WTC11 (cell line): ENCODE measurements at regions not wholly inside any gene's neighbourhood (a gene's known extent, or its start where the extent isn't known, plus 50 kb on each side); places are given as distances from the start of the nearest gene placed in this dataset.

Experiments
- ATAC-seq: fragments of 200-7000 bp; cut with Tn5 transposase; 2 replicates; pipeline ENCODE4 v1.10.0; 2021; ENCODE audit warnings: mild to moderate bottlenecking, moderate library complexity
- CTCF ChIA-PET: fragments of 300-600 bp; sonication (Branson Sonifier 250); formaldehyde crosslinking; loops from one replicate; lab custom pipeline; 2021; ENCODE audit warnings: antibody characterized with exemption; lab: Charles Lee
- POLR2A ChIA-PET: fragments of 350-600 bp; sonication (Branson Sonifier 250); formaldehyde crosslinking; loops from one replicate; lab custom pipeline; 2021; ENCODE audit warnings: antibody characterized with exemption; lab: Charles Lee
- DNase-seq: peaks from one replicate; pipeline ENCODE4 v3.0.0; 2021; ENCODE audit warnings: low spot score
- H3K27ac Mint-ChIP-seq: 2 replicates; pipeline ENCODE4 v1.8.0; 2021; ENCODE audit warnings: mixed read lengths
- H3K27me3 Mint-ChIP-seq: 2 replicates; pipeline ENCODE4 v1.8.0; 2021; ENCODE audit warnings: low read depth, mild to moderate bottlenecking, moderate library complexity, mixed read lengths
- H3K36me3 Mint-ChIP-seq: 2 replicates; pipeline ENCODE4 v1.8.0; 2021; ENCODE audit warnings: mixed read lengths
- H3K4me1 Mint-ChIP-seq: 2 replicates; pipeline ENCODE4 v1.8.0; 2022; ENCODE audit warnings: mixed read lengths
- H3K4me3 Mint-ChIP-seq: 2 replicates; pipeline ENCODE4 v1.8.0; 2021; ENCODE audit warnings: mild to moderate bottlenecking, moderate library complexity, mixed read lengths
- H3K9me3 Mint-ChIP-seq: 2 replicates; pipeline ENCODE4 v1.8.0; 2021; ENCODE audit warnings: mixed read lengths
- ATF2 ChIP-seq: sonication (generic); formaldehyde crosslinking; IDR thresholded peaks from 2 replicates; pipeline ENCODE4 v1.8.1; 2022; ENCODE audit warnings: low read depth, missing genetic modification reagents, borderline replicate concordance
- ATF6 ChIP-seq: sonication (generic); formaldehyde crosslinking; IDR thresholded peaks from 2 replicates; pipeline ENCODE4 v1.8.1; 2023; ENCODE audit warnings: mild to moderate bottlenecking, missing genetic modification reagents
- CBFB ChIP-seq: sonication (generic); formaldehyde crosslinking; IDR thresholded peaks from 2 replicates; pipeline ENCODE4 v1.8.1; 2022; ENCODE audit warnings: mild to moderate bottlenecking, low read depth, missing genetic modification reagents
- CTCF ChIP-seq: fragments of 200-600 bp; IDR thresholded peaks from 2 replicates; pipeline ENCODE4 v1.8.0; 2022; ENCODE audit warnings: antibody characterized with exemption
- IRF1 ChIP-seq: sonication (generic); formaldehyde crosslinking; IDR thresholded peaks from 2 replicates; pipeline ENCODE4 v1.8.0; 2023; ENCODE audit warnings: missing genetic modification reagents
- JAZF1 ChIP-seq: fragments of 250-450 bp; sonication (Bioruptor Pico); IDR thresholded peaks from 2 replicates; pipeline ENCODE4 v1.9.0; 2021; ENCODE audit warnings: moderate library complexity, mild to moderate bottlenecking, inconsistent platforms
- MAX ChIP-seq: sonication (generic); formaldehyde crosslinking; IDR thresholded peaks from 2 replicates; pipeline ENCODE4 v1.8.0; 2022; ENCODE audit warnings: mild to moderate bottlenecking, missing genetic modification reagents
- NFYB ChIP-seq: sonication (generic); formaldehyde crosslinking; conservative IDR thresholded peaks from 2 replicates; pipeline ENCODE4 v1.8.0; 2022; ENCODE audit warnings: low read depth, missing genetic modification reagents
- NR1H2 ChIP-seq: sonication (generic); formaldehyde crosslinking; IDR thresholded peaks from 2 replicates; pipeline ENCODE4 v1.9.0; 2021; ENCODE audit warnings: mild to moderate bottlenecking, moderate library complexity, missing genetic modification reagents
- RORB ChIP-seq: fragments of 250-450 bp; sonication (Bioruptor Pico); IDR thresholded peaks from 2 replicates; pipeline ENCODE4 v1.9.0; 2021; ENCODE audit warnings: mild to moderate bottlenecking
- SMAD4 ChIP-seq: sonication (generic); formaldehyde crosslinking; IDR thresholded peaks from 2 replicates; pipeline ENCODE4 v1.8.0; 2022; ENCODE audit warnings: mild to moderate bottlenecking, missing genetic modification reagents
- TEAD1 ChIP-seq: sonication (generic); formaldehyde crosslinking; IDR thresholded peaks from 2 replicates; pipeline ENCODE4 v1.8.0; 2022; ENCODE audit warnings: mild to moderate bottlenecking, missing genetic modification reagents
- USF1 ChIP-seq: sonication (generic); formaldehyde crosslinking; IDR thresholded peaks from 2 replicates; pipeline ENCODE4 v1.8.0; 2022; ENCODE audit warnings: mild to moderate bottlenecking, missing genetic modification reagents
- ZNF219 ChIP-seq: sonication (generic); formaldehyde crosslinking; IDR thresholded peaks from 2 replicates; pipeline ENCODE4 v1.8.0; 2023; ENCODE audit warnings: missing genetic modification reagents, mild to moderate bottlenecking, borderline replicate concordance
- ZNF263 ChIP-seq: sonication (generic); formaldehyde crosslinking; IDR thresholded peaks from 2 replicates; pipeline ENCODE4 v1.8.1; 2022; ENCODE audit warnings: low read depth, mild to moderate bottlenecking, moderate library complexity, missing genetic modification reagents
- ZNF396 ChIP-seq: fragments of 250-450 bp; sonication (Bioruptor Pico); IDR thresholded peaks from 2 replicates; pipeline ENCODE4 v1.8.0; 2021; ENCODE audit warnings: mild to moderate bottlenecking, moderate library complexity, borderline replicate concordance
- ZNF416 ChIP-seq: fragments of 250-450 bp; sonication (Bioruptor Pico); IDR thresholded peaks from 2 replicates; pipeline ENCODE4 v1.9.0; 2021; ENCODE audit warnings: mild to moderate bottlenecking, inconsistent platforms
- ZNF512 ChIP-seq: sonication (generic); formaldehyde crosslinking; IDR thresholded peaks from 2 replicates; pipeline ENCODE4 v1.8.1; 2022; ENCODE audit warnings: missing genetic modification reagents, borderline replicate concordance
- ZSCAN18 ChIP-seq: fragments of 250-450 bp; sonication (Bioruptor Pico); IDR thresholded peaks from 2 replicates; pipeline ENCODE4 v2.1.2; 2022; ENCODE audit warnings: mild to moderate bottlenecking, moderate library complexity

GRCh38 chr20:60561052-60561451 is 602.8 kb downstream of the CDH26 start:
- TF ChIP-seq ZSCAN18, result no peak
- TF ChIP-seq NR1H2 (CRISPR knock-in tag), result no peak
- TF ChIP-seq ATF6 (CRISPR knock-in tag), result no peak
- TF ChIP-seq NFYB, result no peak
- H3K9me3 Mint-ChIP-seq, result peaks cover 4% of the 10 kb centered on the region
- POLR2A ChIA-PET, result interaction anchor here (0.6 kb wide), 1 partner anchor 1697 kb away, joined by 4 read pairs; no protein-coding TSS in a partner anchor
- no peak overlapping the region for H3K4me3 Mint-ChIP-seq
- DNase-seq, result no peak
- 0 out of 2 replicates have a peak, but pooled peaks cover 3% of the 10 kb centered on the region for H3K36me3 Mint-ChIP-seq
- H3K4me1 Mint-ChIP-seq, result peaks cover 46% of the 10 kb centered on the region
- CTCF ChIA-PET, result no interaction called here
- peaks cover 27% of the 10 kb centered on the region for H3K27me3 Mint-ChIP-seq
- H3K27ac Mint-ChIP-seq, result no peak overlapping the region
- ATAC-seq, result no peak

- ATAC-seq (no peak), DNase-seq (no peak)
- CTCF ChIA-PET, result interaction anchor here (1.0 to 1.1 kb wide), 2 partner anchors 60 to 515 kb away, joined by 3 to 4 read pairs; no protein-coding TSS in a partner anchor
- no peak overlapping the region for H3K27ac Mint-ChIP-seq
- peaks cover 24% of the 10 kb centered on the region for H3K9me3 Mint-ChIP-seq
- H3K27me3 Mint-ChIP-seq, result peaks cover 23% of the 10 kb centered on the region
- H3K36me3 Mint-ChIP-seq, result 0 out of 2 replicates have a peak, but pooled peaks cover 3% of the 10 kb centered on the region
- POLR2A ChIA-PET, result interaction anchor here (0.6 kb wide), 1 partner anchor 260 kb away, joined by 3 read pairs; no protein-coding TSS in a partner anchor
- H3K4me3 Mint-ChIP-seq, result no peak overlapping the region
- TF ChIP-seq MAX (CRISPR knock-in tag) (no peak), RORB (no peak), SMAD4 (no peak), IRF1 (CRISPR knock-in tag) (no peak), ZNF396 (no peak), TEAD1 (CRISPR knock-in tag) (no peak), USF1 (no peak), CBFB (CRISPR knock-in tag) (no peak), ZNF512 (CRISPR knock-in tag) (no peak), JAZF1 (CRISPR knock-in tag) (no peak), ZNF416 (CRISPR knock-in tag) (no peak), ZNF263 (CRISPR knock-in tag) (no peak), ZNF219 (no peak), ATF2 (no peak), CTCF (no peak)
- TF ChIP-seq, all 79 proteins: peak for 0
- H3K4me1 Mint-ChIP-seq, result peaks cover 33% of the 10 kb centered on the region
Observed at GRCh38 chr20:60565083-60565482, 606.9 kb downstream of the CDH26 start.
